Activated CD8-positive, alpha-beta memory T cell treated with anti-CD3 and anti-CD28 coated beads, Interleukin-2, amount 10 ng/mL, durations not matched to agents 7 days and 5 days (primary cell): ENCODE measurements at regions not wholly inside any gene's neighbourhood (a gene's known extent, or its start where the extent isn't known, plus 50 kb on each side); places are given as distances from the start of the nearest gene placed in this dataset.

ENCODE experiments used
- ATAC-seq: fragments of 150-1000 bp; cut with Tn5 transposase; one replicate; pipeline ENCODE4 v1.10.0; 2021; ENCODE audit warnings: moderate library complexity
- CTCF ChIA-PET: fragments of 350-600 bp; sonication (Branson Sonifier 250); formaldehyde crosslinking; loops from one replicate; lab custom pipeline; 2021; ENCODE audit warnings: antibody characterized with exemption; lab: Charles Lee
- DNase-seq: peaks from one replicate; pipeline ENCODE4 v3.0.0-alpha.2; 2020
- H3K27ac Mint-ChIP-seq: one replicate; pipeline ENCODE4 v1.8.0; 2021; ENCODE audit warnings: mild to moderate bottlenecking, mixed read lengths
- H3K27me3 Mint-ChIP-seq: one replicate; pipeline ENCODE4 v1.8.0; 2021; ENCODE audit warnings: mixed read lengths
- H3K36me3 Mint-ChIP-seq: one replicate; pipeline ENCODE4 v1.8.0; 2021; ENCODE audit warnings: mild to moderate bottlenecking, mixed read lengths
- H3K4me1 Mint-ChIP-seq: one replicate; pipeline ENCODE4 v1.8.0; 2021; ENCODE audit warnings: mixed read lengths
- H3K4me3 Mint-ChIP-seq: one replicate; pipeline ENCODE4 v1.8.0; 2021; ENCODE audit warnings: mild to moderate bottlenecking, moderate library complexity, mixed read lengths
- H3K9me3 Mint-ChIP-seq: one replicate; pipeline ENCODE4 v1.8.0; 2022; ENCODE audit warnings: low read depth, mixed read lengths

- H3K27me3 Mint-ChIP-seq, result no peaks in the 10 kb centered on the region
- H3K4me3 Mint-ChIP-seq, result no peak overlapping the region
- H3K36me3 Mint-ChIP-seq, result peaks cover 1% of the 10 kb centered on the region
Measured at GRCh38 chr3:966341-966740, 126.5 kb upstream of the CNTN6 start.

GRCh38 chr3:973340-973739, 119.5 kb upstream of the CNTN6 start:
- ATAC-seq (no peak), DNase-seq (no peak)
- no peaks in the 10 kb centered on the region for H3K27me3 Mint-ChIP-seq
- CTCF ChIA-PET, result no interaction called here
- H3K4me3 Mint-ChIP-seq, result no peak overlapping the region
- peaks cover 10% of the 10 kb centered on the region for H3K9me3 Mint-ChIP-seq
- peaks cover 1% of the 10 kb centered on the region for H3K36me3 Mint-ChIP-seq
- H3K4me1 Mint-ChIP-seq, result no peaks in the 10 kb centered on the region
- no peak overlapping the region for H3K27ac Mint-ChIP-seq

More at GRCh38 chr3:966341-966740, 126.5 kb upstream of the CNTN6 start:
- Mint-ChIP-seq H3K27ac (no peak overlapping the region), H3K4me1 (no peaks in the 10 kb centered on the region), H3K9me3 (peaks cover 30% of the 10 kb centered on the region)
- CTCF ChIA-PET, result no interaction called here
- ATAC-seq (no peak), DNase-seq (no peak)

- Mint-ChIP-seq H3K27me3 (no peaks in the 10 kb centered on the region), H3K9me3 (peaks cover 3% of the 10 kb centered on the region), H3K27ac (no peak overlapping the region), H3K36me3 (no peaks in the 10 kb centered on the region), H3K4me1 (no peaks in the 10 kb centered on the region), H3K4me3 (no peak overlapping the region)
- CTCF ChIA-PET, result no interaction called here
- DNase-seq (no peak), ATAC-seq (no peak)
Measured at GRCh38 chr3:976006-976405, 116.8 kb upstream of the CNTN6 start.

GRCh38 chr3:981156-981555, 111.7 kb upstream of the CNTN6 start:
- Mint-ChIP-seq H3K4me1 (no peaks in the 10 kb centered on the region), H3K9me3 (peaks cover 6% of the 10 kb centered on the region), H3K27ac (no peak overlapping the region), H3K27me3 (no peaks in the 10 kb centered on the region), H3K36me3 (no peaks in the 10 kb centered on the region), H3K4me3 (no peak overlapping the region)
- no peak for ATAC-seq
- DNase-seq, result no peak
- CTCF ChIA-PET, result no interaction called here

- H3K27ac Mint-ChIP-seq, result no peak overlapping the region
- no peaks in the 10 kb centered on the region for H3K4me1 Mint-ChIP-seq
- no peaks in the 10 kb centered on the region for H3K36me3 Mint-ChIP-seq
- no peak overlapping the region for H3K4me3 Mint-ChIP-seq
- ATAC-seq (no peak), DNase-seq (no peak)
- peaks cover 18% of the 10 kb centered on the region for H3K9me3 Mint-ChIP-seq
- CTCF ChIA-PET, result no interaction called here
- no peaks in the 10 kb centered on the region for H3K27me3 Mint-ChIP-seq
Measured at GRCh38 chr3:988785-989184, 104.0 kb upstream of the CNTN6 start.

- Mint-ChIP-seq H3K27me3 (no peaks in the 10 kb centered on the region), H3K4me1 (no peaks in the 10 kb centered on the region), H3K9me3 (peaks cover 14% of the 10 kb centered on the region), H3K27ac (no peak overlapping the region), H3K36me3 (no peaks in the 10 kb centered on the region), H3K4me3 (no peak overlapping the region)
- DNase-seq (no peak), ATAC-seq (no peak)
- CTCF ChIA-PET, result no interaction called here
Measured at GRCh38 chr3:992871-993270, 100.0 kb upstream of the CNTN6 start.

GRCh38 chr3:1002010-1002409, 90.8 kb upstream of the CNTN6 start:
- no peak for ATAC-seq
- Mint-ChIP-seq H3K27ac (no peak overlapping the region), H3K27me3 (no peaks in the 10 kb centered on the region), H3K4me1 (no peaks in the 10 kb centered on the region), H3K4me3 (no peak overlapping the region), H3K9me3 (peaks cover 5% of the 10 kb centered on the region), H3K36me3 (no peaks in the 10 kb centered on the region)
- CTCF ChIA-PET, result no interaction called here
- DNase-seq, result no peak

GRCh38 chr3:1007866-1008265, 85.0 kb upstream of the CNTN6 start:
- H3K36me3 Mint-ChIP-seq, result no peaks in the 10 kb centered on the region
- no peaks in the 10 kb centered on the region for H3K27me3 Mint-ChIP-seq
- ATAC-seq (no peak), DNase-seq (no peak)
- H3K4me1 Mint-ChIP-seq, result no peaks in the 10 kb centered on the region
- no peaks in the 10 kb centered on the region for H3K9me3 Mint-ChIP-seq
- no peak overlapping the region for H3K27ac Mint-ChIP-seq
- CTCF ChIA-PET, result no interaction called here
- no peak overlapping the region for H3K4me3 Mint-ChIP-seq

- no peaks in the 10 kb centered on the region for H3K36me3 Mint-ChIP-seq
- no peaks in the 10 kb centered on the region for H3K4me1 Mint-ChIP-seq
- DNase-seq (no peak), ATAC-seq (no peak)
- no peaks in the 10 kb centered on the region for H3K27me3 Mint-ChIP-seq
- CTCF ChIA-PET, result no interaction called here
- no peak overlapping the region for H3K27ac Mint-ChIP-seq
- peaks cover 7% of the 10 kb centered on the region for H3K9me3 Mint-ChIP-seq
- H3K4me3 Mint-ChIP-seq, result no peak overlapping the region
Measured at GRCh38 chr3:1010228-1010627, 82.6 kb upstream of the CNTN6 start.

GRCh38 chr3:1015826-1016225, 77.0 kb upstream of the CNTN6 start:
- DNase-seq (no peak), ATAC-seq (no peak)
- no peaks in the 10 kb centered on the region for H3K4me1 Mint-ChIP-seq
- H3K27ac Mint-ChIP-seq, result no peak overlapping the region
- no peaks in the 10 kb centered on the region for H3K36me3 Mint-ChIP-seq
- H3K27me3 Mint-ChIP-seq, result no peaks in the 10 kb centered on the region
- CTCF ChIA-PET, result no interaction called here
- no peak overlapping the region for H3K4me3 Mint-ChIP-seq
- H3K9me3 Mint-ChIP-seq, result peaks cover 15% of the 10 kb centered on the region

- H3K27ac Mint-ChIP-seq, result no peak overlapping the region
Measured at GRCh38 chr3:1017870-1018269, 75.0 kb upstream of the CNTN6 start.

GRCh38 chr3:1019157-1019556, 73.7 kb upstream of the CNTN6 start:
- Mint-ChIP-seq H3K27me3 (no peaks in the 10 kb centered on the region), H3K27ac (no peak overlapping the region), H3K4me3 (no peak overlapping the region), H3K4me1 (no peaks in the 10 kb centered on the region), H3K9me3 (peaks cover 8% of the 10 kb centered on the region), H3K36me3 (no peaks in the 10 kb centered on the region)
- no peak for ATAC-seq
- no peak for DNase-seq
- CTCF ChIA-PET, result no interaction called here

More at GRCh38 chr3:1017870-1018269, 75.0 kb upstream of the CNTN6 start:
- Mint-ChIP-seq H3K27me3 (no peaks in the 10 kb centered on the region), H3K36me3 (no peaks in the 10 kb centered on the region), H3K4me1 (no peaks in the 10 kb centered on the region), H3K4me3 (no peak overlapping the region), H3K9me3 (peaks cover 15% of the 10 kb centered on the region)
- CTCF ChIA-PET, result no interaction called here
- no peak for ATAC-seq
- no peak for DNase-seq

GRCh38 chr3:1026395-1026794, 66.4 kb upstream of the CNTN6 start:
- CTCF ChIA-PET, result no interaction called here
- Mint-ChIP-seq H3K36me3 (no peaks in the 10 kb centered on the region), H3K4me1 (no peaks in the 10 kb centered on the region), H3K9me3 (no peaks in the 10 kb centered on the region), H3K27me3 (no peaks in the 10 kb centered on the region), H3K4me3 (no peak overlapping the region), H3K27ac (no peak overlapping the region)
- DNase-seq (no peak), ATAC-seq (no peak)

GRCh38 chr3:1036207-1036826, 56.5 kb upstream of the CNTN6 start:
- ATAC-seq (no peak), DNase-seq (no peak)
- CTCF ChIA-PET, result no interaction called here
- Mint-ChIP-seq H3K9me3 (peaks cover 10% of the 10 kb centered on the region), H3K27ac (no peak overlapping the region), H3K4me3 (no peak overlapping the region), H3K4me1 (no peaks in the 10 kb centered on the region), H3K36me3 (no peaks in the 10 kb centered on the region), H3K27me3 (no peaks in the 10 kb centered on the region)

- Mint-ChIP-seq H3K27ac (no peak overlapping the region), H3K9me3 (peaks cover 8% of the 10 kb centered on the region), H3K4me3 (no peak overlapping the region), H3K36me3 (no peaks in the 10 kb centered on the region), H3K4me1 (no peaks in the 10 kb centered on the region), H3K27me3 (no peaks in the 10 kb centered on the region)
- DNase-seq (no peak), ATAC-seq (no peak)
- CTCF ChIA-PET, result no interaction called here
Measured at GRCh38 chr3:1037631-1038030, 55.2 kb upstream of the CNTN6 start.
